ENCODE measurements at regions not wholly inside any gene's neighbourhood (a gene's known extent, or its start where the extent isn't known, plus 50 kb on each side); places are given as distances from the start of the nearest gene placed in this dataset.

DNA sequence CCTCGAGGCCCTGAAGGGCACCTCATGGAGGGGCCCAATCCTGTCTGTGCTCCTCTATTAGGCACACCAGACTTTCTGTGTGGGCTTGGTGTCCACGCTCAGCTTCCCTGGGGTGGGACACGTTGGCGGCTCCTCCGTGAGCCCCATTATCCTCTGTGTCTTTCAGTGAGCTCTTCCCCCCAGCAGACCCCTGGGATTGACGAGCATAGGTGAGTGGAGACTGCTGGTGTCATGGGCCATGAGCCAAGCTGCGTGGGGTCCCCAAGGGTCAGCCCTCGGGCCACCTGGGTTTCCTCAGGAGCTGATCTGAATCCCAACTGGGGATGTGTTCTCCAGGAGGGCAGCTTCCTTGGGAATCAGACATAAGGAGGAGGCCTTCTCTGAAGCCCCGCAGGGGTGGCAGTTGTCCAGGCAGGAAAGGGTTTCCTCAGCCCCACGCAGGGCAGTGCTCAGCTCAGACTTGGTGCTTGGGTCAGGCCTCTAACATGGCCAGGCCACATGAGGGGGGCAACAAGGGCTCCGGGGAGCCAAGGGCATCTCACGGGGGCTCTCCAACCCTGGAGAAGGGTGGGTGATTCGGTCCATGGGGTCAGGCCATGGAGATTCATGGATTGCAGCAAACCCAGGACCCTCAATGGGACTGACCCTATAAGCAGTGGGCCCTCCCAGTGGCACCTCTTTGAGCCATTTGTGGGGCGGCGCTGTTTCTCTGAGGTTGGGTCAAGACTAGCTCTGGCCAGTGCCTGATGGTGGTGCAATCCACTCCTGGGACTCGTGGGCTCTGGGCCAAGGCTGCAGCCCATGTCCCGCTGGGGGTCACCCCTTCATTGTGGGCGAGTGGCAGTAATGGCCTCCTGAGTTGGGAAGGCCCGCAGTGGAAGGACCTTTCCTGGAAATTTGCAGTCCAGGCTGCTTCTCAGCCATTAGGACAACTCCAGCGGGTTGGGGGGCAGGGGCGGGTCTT lies 222.5 kb downstream of the SNRPN start:
- peaks cover 20% of the 10 kb centered on the region for H3K9me3 ChIP-seq (ENCODE audit: control insufficient read depth, insufficient read depth, low read length)
- no peaks in the 10 kb centered on the region for H3K4me1 ChIP-seq (ENCODE audit: control insufficient read depth, insufficient read depth, low read length)
- no CpG with 5 or more reads among the region's 21 CpGs for WGBS (ENCODE audit: insufficient coverage, insufficient read length)
- no peak overlapping the region for H3K27ac ChIP-seq (ENCODE audit: low read length)
- H3K27me3 ChIP-seq (ENCODE audit: control insufficient read depth, insufficient read depth, low read length) = no peaks in the 10 kb centered on the region
- no peaks in the 10 kb centered on the region for H3K36me3 ChIP-seq (ENCODE audit: control insufficient read depth, insufficient read depth, low read length)
- H3K4me3 ChIP-seq (ENCODE audit: low read length) = no peak overlapping the region
- DNase-seq (ENCODE audit: low read depth, low spot score) = no peak

DNA sequence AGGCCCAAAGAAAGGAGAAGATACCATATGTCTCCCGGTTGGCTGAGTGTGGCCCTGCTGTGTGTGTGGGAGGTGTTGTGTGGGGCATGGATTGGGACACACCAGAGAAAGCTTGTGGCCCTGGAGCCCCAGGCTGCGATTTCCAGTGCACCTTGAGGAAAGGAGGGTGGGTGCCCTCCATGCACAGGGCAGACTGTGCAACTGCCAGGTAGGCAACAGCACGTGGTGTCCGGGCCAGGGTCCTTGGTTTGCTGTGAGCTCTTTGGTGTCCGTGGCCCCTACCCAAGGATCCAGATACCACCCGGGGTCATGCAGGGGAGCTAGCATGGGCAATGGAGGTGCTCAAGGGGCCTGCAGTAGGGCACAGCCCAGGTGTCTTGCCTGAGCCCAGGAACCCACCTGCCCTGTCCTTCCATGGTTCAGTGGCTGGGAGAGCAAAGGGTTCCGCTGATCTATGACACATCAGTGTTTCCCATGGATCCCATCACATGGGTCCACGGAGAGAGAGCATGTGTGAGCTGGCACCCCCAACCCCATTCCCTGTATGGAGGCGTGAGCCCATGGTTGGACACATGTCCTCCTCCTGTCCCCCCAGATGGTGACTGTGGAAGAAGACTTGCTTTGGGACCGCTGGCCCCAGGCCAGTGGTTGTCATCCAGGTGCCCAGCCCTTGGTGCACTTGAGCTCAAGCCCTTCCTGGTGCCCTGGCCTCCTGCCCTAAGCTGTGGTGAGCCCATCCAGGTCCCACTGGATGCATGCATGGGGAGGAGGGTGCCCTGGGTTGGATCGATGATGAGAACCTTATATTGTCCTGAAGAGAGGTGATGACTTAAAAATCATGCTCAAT lies 223.4 kb downstream of the SNRPN start:
- no CpG with 5 or more reads among the region's 11 CpGs for whole genome bisulfite sequencing (ENCODE audit: insufficient coverage, insufficient read length)
- H3K4me1 ChIP-seq (ENCODE audit: control insufficient read depth, insufficient read depth, low read length) = no peaks in the 10 kb centered on the region
- H3K9me3 ChIP-seq (ENCODE audit: control insufficient read depth, insufficient read depth, low read length) = peaks cover 19% of the 10 kb centered on the region
- no peaks in the 10 kb centered on the region for H3K36me3 ChIP-seq (ENCODE audit: control insufficient read depth, insufficient read depth, low read length)
- DNase-seq (ENCODE audit: low read depth, low spot score) = no peak
- no peak overlapping the region for H3K27ac ChIP-seq (ENCODE audit: low read length)
- H3K27me3 ChIP-seq (ENCODE audit: control insufficient read depth, insufficient read depth, low read length) = no peaks in the 10 kb centered on the region
- no peak overlapping the region for H3K4me3 ChIP-seq (ENCODE audit: low read length)

DNA sequence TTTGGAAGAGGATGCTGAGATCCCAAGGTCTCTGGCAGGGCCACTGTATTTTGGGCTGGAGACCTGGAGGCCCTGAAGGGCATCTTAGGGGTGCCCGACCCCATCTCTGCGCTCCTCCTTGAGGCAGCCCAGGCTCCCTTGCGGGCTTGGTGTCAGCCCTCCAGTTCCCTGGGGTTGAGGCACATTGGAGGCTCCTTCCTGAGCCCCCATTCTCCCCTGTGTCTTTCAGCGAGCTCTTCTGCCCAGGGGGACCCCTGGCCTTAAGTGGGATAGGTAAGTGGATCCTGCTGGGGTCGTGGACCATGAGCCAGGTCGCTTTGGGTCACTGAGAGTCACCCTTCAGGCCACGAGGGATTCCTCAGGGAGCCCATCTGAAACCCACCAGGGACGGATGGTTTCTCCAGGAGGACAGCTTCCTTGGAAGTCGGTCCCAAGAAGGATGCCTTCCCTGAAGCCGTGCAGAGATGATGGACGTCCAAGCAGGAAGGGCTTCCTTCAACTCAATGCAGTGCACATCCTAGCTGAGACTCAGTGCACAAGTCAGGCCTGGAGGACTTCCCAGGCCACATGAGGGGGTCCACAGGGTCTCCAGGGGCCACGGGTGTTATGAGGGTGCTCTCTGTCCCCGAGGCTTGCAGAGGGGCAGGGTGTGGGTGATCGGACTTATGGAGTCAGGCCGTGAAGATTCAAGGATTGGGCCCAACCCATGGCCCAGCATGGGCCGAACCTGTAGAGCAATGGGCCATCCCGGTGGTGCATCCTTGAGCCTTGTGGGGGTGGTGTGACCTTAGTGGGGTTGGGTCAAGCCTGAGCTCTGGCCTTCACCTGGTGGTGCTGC lies 224.3 kb downstream of the SNRPN start:
- no peak for DNase-seq (ENCODE audit: low read depth, low spot score)
- Histone ChIP-seq H3K27ac (ENCODE audit: low read length) (no peak overlapping the region), H3K27me3 (ENCODE audit: control insufficient read depth, insufficient read depth, low read length) (no peaks in the 10 kb centered on the region), H3K36me3 (ENCODE audit: control insufficient read depth, insufficient read depth, low read length) (no peaks in the 10 kb centered on the region), H3K9me3 (ENCODE audit: control insufficient read depth, insufficient read depth, low read length) (peaks cover 16% of the 10 kb centered on the region), H3K4me1 (ENCODE audit: control insufficient read depth, insufficient read depth, low read length) (no peaks in the 10 kb centered on the region), H3K4me3 (ENCODE audit: low read length) (no peak overlapping the region)
- WGBS (ENCODE audit: insufficient coverage, insufficient read length) = no CpG with 5 or more reads among the region's 17 CpGs

DNA sequence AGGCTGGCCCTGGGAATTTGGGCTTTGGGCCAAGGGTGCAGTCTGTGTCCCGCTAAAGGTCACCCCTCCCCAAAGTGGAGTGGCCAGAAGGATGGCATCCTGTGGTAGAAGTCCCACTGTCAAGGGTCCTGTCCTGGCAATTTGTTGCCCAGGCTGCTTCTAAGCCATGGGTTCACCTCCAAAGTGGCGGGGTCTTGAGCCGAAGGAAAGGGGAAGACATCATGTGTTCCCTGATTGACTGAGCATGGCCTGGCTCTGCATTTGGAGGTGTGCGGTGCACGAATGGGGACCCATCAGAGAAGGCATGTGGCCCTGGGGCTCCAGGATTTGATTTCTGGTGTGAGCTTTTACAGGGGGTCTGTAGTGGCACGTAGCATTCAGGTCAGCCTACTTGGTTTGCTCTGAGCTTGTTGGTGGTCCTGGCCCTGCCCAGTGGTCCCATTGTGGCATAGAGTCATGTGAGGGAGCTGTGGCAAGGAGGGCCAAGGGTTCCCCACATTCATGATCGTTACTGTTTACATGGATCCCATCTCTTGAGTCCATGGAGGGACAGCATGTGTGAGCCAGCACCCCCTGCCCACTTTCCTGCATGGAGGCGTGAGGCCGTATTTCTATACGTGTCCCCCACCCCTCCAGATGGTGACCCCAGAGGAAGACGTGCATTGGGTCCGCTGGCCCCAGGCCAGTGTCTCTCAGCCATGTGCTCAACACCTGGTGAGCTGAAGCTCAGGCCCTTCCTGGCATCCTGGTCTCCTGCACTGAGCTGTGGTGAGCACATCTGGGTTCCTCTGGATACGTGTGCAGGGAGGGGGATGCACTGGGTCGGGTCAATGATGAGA lies 225.1 kb downstream of the SNRPN start:
- Histone ChIP-seq H3K4me3 (ENCODE audit: low read length) (no peak overlapping the region; the same call in 1 of the 2 replicates), H3K9me3 (ENCODE audit: control insufficient read depth, insufficient read depth, low read length) (peaks cover 18% of the 10 kb centered on the region), H3K27me3 (ENCODE audit: control insufficient read depth, insufficient read depth, low read length) (no peaks in the 10 kb centered on the region), H3K36me3 (ENCODE audit: control insufficient read depth, insufficient read depth, low read length) (no peaks in the 10 kb centered on the region; the same call in 1 of the 2 replicates), H3K4me1 (ENCODE audit: control insufficient read depth, insufficient read depth, low read length) (no peaks in the 10 kb centered on the region), H3K27ac (ENCODE audit: low read length) (no peak overlapping the region)
- DNase-seq (ENCODE audit: low read depth, low spot score) = no peak
- WGBS (ENCODE audit: insufficient coverage, insufficient read length) = no CpG with 5 or more reads among the region's 14 CpGs

DNA sequence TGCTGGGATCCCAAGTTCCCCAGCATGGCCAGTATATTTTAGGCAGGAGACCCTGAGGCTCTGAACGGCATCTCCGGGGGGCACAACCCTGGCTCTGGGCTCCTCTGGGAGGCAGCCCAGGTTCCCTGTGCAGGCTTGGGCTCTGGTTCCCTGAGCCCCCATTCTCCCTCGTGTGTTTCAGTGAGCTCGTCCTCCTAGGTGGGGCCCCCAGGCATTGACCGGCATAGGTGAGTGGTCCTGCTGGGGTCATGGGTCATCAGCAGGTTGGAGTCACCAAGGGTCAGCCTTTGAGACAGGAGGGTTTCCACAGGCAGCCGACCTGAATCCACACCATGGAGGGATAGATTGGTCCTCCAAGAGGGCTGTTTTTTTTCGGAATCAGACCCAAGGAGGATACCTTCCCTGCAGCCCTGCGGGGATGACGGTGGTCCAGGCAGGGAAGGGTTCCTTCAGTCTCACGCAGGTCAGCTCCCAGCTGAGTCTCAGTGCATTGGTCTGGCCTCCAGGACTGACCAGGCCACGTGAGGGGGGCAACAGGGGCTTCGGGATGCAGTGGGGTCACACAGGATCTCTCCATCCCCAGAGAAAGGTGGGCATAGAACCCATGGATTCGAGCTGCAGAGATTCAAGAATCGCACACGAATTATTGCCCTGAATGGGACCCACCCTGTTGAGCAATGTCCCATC lies 226.0 kb downstream of the SNRPN start:
- no peak overlapping the region for H3K4me3 ChIP-seq (ENCODE audit: low read length)
- no peak overlapping the region for H3K27ac ChIP-seq (ENCODE audit: low read length)
- H3K4me1 ChIP-seq (ENCODE audit: control insufficient read depth, insufficient read depth, low read length) = no peaks in the 10 kb centered on the region
- WGBS (ENCODE audit: insufficient coverage, insufficient read length) = no CpG with 5 or more reads among the region's 15 CpGs
- H3K9me3 ChIP-seq (ENCODE audit: control insufficient read depth, insufficient read depth, low read length) = peaks cover 20% of the 10 kb centered on the region
- H3K36me3 ChIP-seq (ENCODE audit: control insufficient read depth, insufficient read depth, low read length) = no peaks in the 10 kb centered on the region; the same call in 1 of the 2 replicates
- no peaks in the 10 kb centered on the region for H3K27me3 ChIP-seq (ENCODE audit: control insufficient read depth, insufficient read depth, low read length)
- no peak for DNase-seq (ENCODE audit: low read depth, low spot score)

DNA sequence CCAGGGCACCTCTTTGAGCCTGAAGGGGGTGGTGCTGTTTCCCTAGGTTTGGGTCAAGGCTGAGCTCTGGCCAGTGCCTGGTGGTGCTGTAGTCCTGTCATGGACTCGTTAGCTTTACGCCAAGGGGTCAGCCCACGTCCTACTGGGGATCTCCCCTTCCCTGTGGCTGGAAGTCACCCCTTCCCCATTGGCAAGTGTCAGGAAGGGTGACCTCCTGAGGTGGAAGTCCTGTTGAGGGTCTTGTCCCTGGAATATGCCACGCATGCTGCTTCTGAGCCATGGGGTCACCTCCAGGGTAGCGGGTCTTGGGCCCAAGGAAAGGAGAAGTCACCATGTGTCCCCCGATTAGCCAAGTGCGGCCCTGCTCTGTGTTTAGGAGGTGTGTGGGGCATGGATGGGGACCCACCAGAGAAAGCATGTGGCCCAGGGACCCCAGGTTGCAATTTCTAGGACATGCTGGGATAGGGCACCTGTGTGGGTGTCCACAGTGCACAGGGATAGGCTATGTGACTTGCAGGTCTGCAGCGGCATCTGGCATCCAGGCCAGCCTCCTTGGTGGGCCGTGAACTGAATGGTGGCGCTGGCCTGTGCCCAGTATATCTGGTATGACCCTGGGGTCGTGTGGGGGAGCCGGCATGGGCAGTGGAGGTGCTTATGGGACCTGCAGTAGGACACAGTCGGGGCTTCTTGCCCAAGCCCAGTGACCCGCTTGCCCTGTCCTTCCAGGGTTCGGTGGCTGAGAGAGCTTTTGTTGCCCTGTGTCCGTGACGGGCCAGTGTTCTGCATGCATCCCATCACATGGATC lies 226.7 kb downstream of the SNRPN start:
- no peak for DNase-seq (ENCODE audit: low read depth, low spot score)

DNA sequence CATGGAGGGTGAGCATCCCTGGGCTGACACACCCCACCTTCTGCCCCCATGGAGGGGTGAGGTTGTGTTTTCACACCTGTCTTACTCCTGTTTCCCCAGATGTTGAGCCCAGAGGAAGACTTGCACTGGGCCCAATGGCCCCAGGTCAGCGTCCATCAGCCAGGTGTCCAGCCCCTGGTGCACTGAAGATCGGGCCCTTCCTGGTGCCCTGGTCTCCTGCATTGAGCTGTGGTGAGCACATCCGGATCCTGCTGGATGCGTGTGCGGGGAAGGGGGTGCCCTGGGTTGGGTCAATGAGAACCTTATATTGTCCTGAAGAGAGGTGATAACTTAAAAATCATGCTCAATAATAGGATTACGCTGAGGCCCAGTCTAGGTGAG lies 227.3 kb downstream of the SNRPN start:
- no peak for DNase-seq (ENCODE audit: low read depth, low spot score)
- Histone ChIP-seq H3K36me3 (ENCODE audit: control insufficient read depth, insufficient read depth, low read length) (no peaks in the 10 kb centered on the region; the same call in 1 of the 2 replicates), H3K27me3 (ENCODE audit: control insufficient read depth, insufficient read depth, low read length) (no peaks in the 10 kb centered on the region), H3K4me3 (ENCODE audit: low read length) (no peak overlapping the region), H3K4me1 (ENCODE audit: control insufficient read depth, insufficient read depth, low read length) (no peaks in the 10 kb centered on the region), H3K9me3 (ENCODE audit: control insufficient read depth, insufficient read depth, low read length) (peaks cover 20% of the 10 kb centered on the region), H3K27ac (ENCODE audit: low read length) (no peak overlapping the region)
- no CpG with 5 or more reads among the region's 6 CpGs for WGBS (ENCODE audit: insufficient coverage, insufficient read length)

More for the DNA sequence above, 226.7 kb downstream of the SNRPN start:
- peaks cover 21% of the 10 kb centered on the region for H3K9me3 ChIP-seq (ENCODE audit: control insufficient read depth, insufficient read depth, low read length)
- H3K27ac ChIP-seq (ENCODE audit: low read length) = no peak overlapping the region
- no peaks in the 10 kb centered on the region for H3K4me1 ChIP-seq (ENCODE audit: control insufficient read depth, insufficient read depth, low read length)
- H3K4me3 ChIP-seq (ENCODE audit: low read length) = no peak overlapping the region
- H3K36me3 ChIP-seq (ENCODE audit: control insufficient read depth, insufficient read depth, low read length) = no peaks in the 10 kb centered on the region; the same call in 1 of the 2 replicates
- WGBS (ENCODE audit: insufficient coverage, insufficient read length) = no CpG with 5 or more reads among the region's 17 CpGs
- no peaks in the 10 kb centered on the region for H3K27me3 ChIP-seq (ENCODE audit: control insufficient read depth, insufficient read depth, low read length)

DNA sequence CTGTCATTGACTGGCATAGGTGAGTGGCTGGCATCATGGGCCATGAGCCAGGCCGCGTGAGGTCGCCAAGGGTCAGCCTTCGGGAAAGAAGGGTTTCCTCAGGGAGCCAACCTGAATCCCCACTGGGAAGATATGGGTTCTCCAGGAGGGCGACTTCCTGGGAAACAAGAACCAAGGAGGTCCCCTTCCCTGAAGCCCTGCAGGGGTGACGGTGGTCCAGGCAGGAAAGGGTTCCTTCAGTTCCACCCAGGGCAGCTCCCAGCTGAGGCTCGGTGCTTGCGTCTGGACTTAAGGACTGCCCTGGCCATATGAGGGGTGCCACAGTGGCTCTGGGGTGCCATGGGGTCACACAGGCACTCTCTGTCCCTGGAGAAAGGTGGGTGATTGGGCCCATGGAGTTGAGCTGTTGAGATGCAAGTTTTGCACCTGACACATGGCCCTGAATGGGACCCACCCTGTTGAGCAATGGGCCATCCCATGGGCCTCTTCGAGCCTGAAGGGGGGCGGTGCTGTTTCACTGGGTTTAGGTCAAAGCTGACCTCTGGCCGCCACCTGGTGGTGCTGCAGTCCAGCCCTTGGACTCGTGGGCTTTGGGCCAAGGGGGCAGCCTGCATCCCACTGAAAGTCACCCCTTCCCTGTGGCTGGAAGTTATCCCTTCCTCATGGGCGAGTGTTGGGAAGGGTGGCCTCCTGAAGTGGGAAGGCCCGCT lies 228.1 kb downstream of the SNRPN start:
- no CpG with 5 or more reads among the region's 14 CpGs for WGBS (ENCODE audit: insufficient coverage, insufficient read length)
- Histone ChIP-seq H3K9me3 (ENCODE audit: control insufficient read depth, insufficient read depth, low read length) (peaks cover 17% of the 10 kb centered on the region), H3K27ac (ENCODE audit: low read length) (no peak overlapping the region), H3K4me1 (ENCODE audit: control insufficient read depth, insufficient read depth, low read length) (no peaks in the 10 kb centered on the region), H3K36me3 (ENCODE audit: control insufficient read depth, insufficient read depth, low read length) (no peaks in the 10 kb centered on the region; the same call in 1 of the 2 replicates), H3K4me3 (ENCODE audit: low read length) (no peak overlapping the region), H3K27me3 (ENCODE audit: control insufficient read depth, insufficient read depth, low read length) (no peaks in the 10 kb centered on the region)
- peak; percentile 2 for DNase-seq (ENCODE audit: low read depth, low spot score)

Measured in iPS DF 6.9 (cell line).